CD14-positive monocyte (primary cell): ENCODE measurements at regions not wholly inside any gene's neighbourhood (a gene's known extent, or its start where the extent isn't known, plus 50 kb on each side); places are given as distances from the start of the nearest gene placed in this dataset.

ENCODE experiments used
- DNase-seq, 3 donors: peaks; one replicate each; pipeline ENCODE4 v3.0.0-alpha.2; 2011 to 2022
- H2AFZ ChIP-seq: 2 replicates; pipeline ENCODE4 v1.6.0; 2012; ENCODE audit warnings: mild to moderate bottlenecking, low read depth, low read length, inconsistent platforms; ENCODE audit not compliant: insufficient read depth, poor library complexity, severe bottlenecking
- H3K27ac ChIP-seq, 2 donors: 1 replicate in 1 of 2; 2 replicates in 1 of 2; pipeline ENCODE4 v1.5.1; 2012 to 2013; ENCODE audit warnings: low read length in 2 of 2, control low read depth in 1 of 2, inconsistent platforms in 1 of 2, low read depth in 1 of 2, mild to moderate bottlenecking in 1 of 2
- H3K27me3 ChIP-seq, 2 donors: one replicate each; pipeline versions ENCODE4 v1.6.0 to v1.6.1; 2011 to 2013; ENCODE audit warnings: low read length in 2 of 2; ENCODE audit not compliant: control insufficient read depth in 2 of 2, insufficient read depth in 2 of 2
- H3K36me3 ChIP-seq, 2 donors: replicated peaks in 1 of 2; 1 replicate in 1 of 2; 2 replicates in 1 of 2; pipeline versions ENCODE4 v1.5.1 to v1.6.1; 2012 to 2013; ENCODE audit warnings: low read length in 2 of 2, control low read depth in 1 of 2, inconsistent platforms in 1 of 2, mild to moderate bottlenecking in 1 of 2; ENCODE audit not compliant: insufficient read depth in 2 of 2, control insufficient read depth in 1 of 2
- H3K4me1 ChIP-seq, 2 donors: 1 replicate in 1 of 2; 2 replicates in 1 of 2; pipeline versions ENCODE4 v1.5.1 to v1.6.1; 2012 to 2013; ENCODE audit warnings: low read length in 2 of 2, control low read depth in 1 of 2, inconsistent platforms in 1 of 2, mild to moderate bottlenecking in 1 of 2, moderate library complexity in 1 of 2; ENCODE audit not compliant: insufficient read depth in 2 of 2, control insufficient read depth in 1 of 2
- H3K4me2 ChIP-seq: replicated peaks from 2 replicates; pipeline ENCODE3; 2012; ENCODE audit warnings: low read length, moderate library complexity, mild to moderate bottlenecking; ENCODE audit not compliant: poor library complexity, severe bottlenecking; ENCODE audit errors: extremely low read depth
- H3K4me3 ChIP-seq, 3 experiments: fragments of 200-600 bp in 1 of 3; sonication (generic) in 1 of 3; replicated peaks in 1 of 3; 1 replicate in 2 of 3; 2 replicates in 1 of 3; pipeline ENCODE4 v1.5.1; 2011 to 2013; ENCODE audit warnings: low read length in 3 of 3, mild to moderate bottlenecking in 3 of 3, control low read depth in 2 of 3, low read depth in 2 of 3, inconsistent platforms in 1 of 3, moderate library complexity in 1 of 3
- H3K79me2 ChIP-seq: 2 replicates; pipeline ENCODE4 v1.6.0; 2012; ENCODE audit warnings: mild to moderate bottlenecking, control low read depth, inconsistent platforms, low read length, moderate library complexity; ENCODE audit not compliant: insufficient read depth
- H3K9ac ChIP-seq: 2 replicates; pipeline ENCODE4 v1.6.0; 2017; ENCODE audit warnings: low read length, mild to moderate bottlenecking; ENCODE audit not compliant: insufficient read depth, poor library complexity, severe bottlenecking
- H3K9me3 ChIP-seq, 2 donors: replicated peaks in 1 of 2; 1 replicate in 1 of 2; 2 replicates in 1 of 2; pipeline versions ENCODE4 v1.5.1 to v1.6.1; 2012 to 2013; ENCODE audit warnings: low read length in 2 of 2, control low read depth in 1 of 2; ENCODE audit not compliant: control insufficient read depth in 1 of 2, insufficient read depth in 1 of 2
- H4K20me1 ChIP-seq: 2 replicates; pipeline ENCODE4 v1.6.0; 2012; ENCODE audit warnings: mild to moderate bottlenecking, low read length, control low read depth, moderate library complexity; ENCODE audit not compliant: insufficient read depth
- H3K27ac Mint-ChIP-seq, 7 donors: one replicate each; pipeline ENCODE4 v1.8.0; 2020; ENCODE audit warnings: mild to moderate bottlenecking in 7 of 7, mixed read lengths in 7 of 7, moderate library complexity in 6 of 7, inconsistent platforms in 2 of 7
- H3K27me3 Mint-ChIP-seq, 3 donors: one replicate each; pipeline ENCODE4 v1.8.0; 2021 to 2022; ENCODE audit warnings: low read depth in 3 of 3, mild to moderate bottlenecking in 3 of 3, mixed read lengths in 3 of 3, moderate library complexity in 3 of 3, inconsistent platforms in 1 of 3
- H3K36me3 Mint-ChIP-seq, 2 donors: one replicate each; pipeline ENCODE4 v1.8.0; 2020; ENCODE audit warnings: mixed read lengths in 2 of 2, inconsistent platforms in 1 of 2, mild to moderate bottlenecking in 1 of 2
- H3K4me1 Mint-ChIP-seq: one replicate; pipeline ENCODE4 v1.8.0; 2020; ENCODE audit warnings: mild to moderate bottlenecking, mixed read lengths
- H3K4me3 Mint-ChIP-seq, 2 donors: one replicate each; pipeline ENCODE4 v1.8.0; 2020; ENCODE audit warnings: mild to moderate bottlenecking in 2 of 2, mixed read lengths in 2 of 2, moderate library complexity in 1 of 2
- H3K9me3 Mint-ChIP-seq, 7 donors: one replicate each; pipeline ENCODE4 v1.8.0; 2020 to 2022; ENCODE audit warnings: mixed read lengths in 7 of 7, mild to moderate bottlenecking in 6 of 7, moderate library complexity in 6 of 7, inconsistent platforms in 2 of 7
- WGBS: methylation state at CpG from one replicate; pipeline ENCODE4 v1.1.5; 2013; ENCODE audit warnings: missing lambda C conversion rate; ENCODE audit not compliant: insufficient coverage; 5-methylcytosine and 5-hydroxymethylcytosine counted together
- intact Hi-C, 2 donors: fragments of 100-400 bp; cut with micrococcal nuclease; formaldehyde crosslinking; loops; one replicate each; pipeline versions ENCODE4 v1.15.0 to v1.15.1; 2023
- TF ChIP-seq, protein P1 (sequence below): fragments of 200-600 bp; IDR thresholded peaks from one replicate; pipeline ENCODE4 v1.8.0; 2022; ENCODE audit warnings: antibody characterized with exemption, mild to moderate bottlenecking

DNA sequence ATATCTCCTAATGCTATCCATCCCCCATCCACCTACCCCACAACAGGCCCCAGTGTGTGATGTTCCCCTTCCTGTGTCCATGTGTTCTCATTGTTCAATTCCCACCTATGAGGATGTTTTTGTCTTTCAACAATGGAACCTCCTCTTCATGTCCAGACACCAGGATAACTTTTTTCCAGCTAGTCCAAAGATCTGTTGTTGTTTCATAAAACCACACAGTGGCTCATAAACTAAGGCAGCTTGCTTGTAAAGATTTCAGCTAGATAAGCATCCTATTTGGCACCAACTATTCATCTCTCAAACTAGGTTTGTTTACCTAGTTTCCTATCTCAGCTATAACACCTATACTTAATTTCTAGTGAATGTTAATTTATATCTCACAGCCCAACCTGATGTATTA, 937.7 kb downstream of the TRIB2 start:
- H3K9ac ChIP-seq, result no peak overlapping the region
- TF ChIP-seq, protein P1, sequence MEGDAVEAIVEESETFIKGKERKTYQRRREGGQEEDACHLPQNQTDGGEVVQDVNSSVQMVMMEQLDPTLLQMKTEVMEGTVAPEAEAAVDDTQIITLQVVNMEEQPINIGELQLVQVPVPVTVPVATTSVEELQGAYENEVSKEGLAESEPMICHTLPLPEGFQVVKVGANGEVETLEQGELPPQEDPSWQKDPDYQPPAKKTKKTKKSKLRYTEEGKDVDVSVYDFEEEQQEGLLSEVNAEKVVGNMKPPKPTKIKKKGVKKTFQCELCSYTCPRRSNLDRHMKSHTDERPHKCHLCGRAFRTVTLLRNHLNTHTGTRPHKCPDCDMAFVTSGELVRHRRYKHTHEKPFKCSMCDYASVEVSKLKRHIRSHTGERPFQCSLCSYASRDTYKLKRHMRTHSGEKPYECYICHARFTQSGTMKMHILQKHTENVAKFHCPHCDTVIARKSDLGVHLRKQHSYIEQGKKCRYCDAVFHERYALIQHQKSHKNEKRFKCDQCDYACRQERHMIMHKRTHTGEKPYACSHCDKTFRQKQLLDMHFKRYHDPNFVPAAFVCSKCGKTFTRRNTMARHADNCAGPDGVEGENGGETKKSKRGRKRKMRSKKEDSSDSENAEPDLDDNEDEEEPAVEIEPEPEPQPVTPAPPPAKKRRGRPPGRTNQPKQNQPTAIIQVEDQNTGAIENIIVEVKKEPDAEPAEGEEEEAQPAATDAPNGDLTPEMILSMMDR, result no peak
- DNase-seq, result no peak

DNA sequence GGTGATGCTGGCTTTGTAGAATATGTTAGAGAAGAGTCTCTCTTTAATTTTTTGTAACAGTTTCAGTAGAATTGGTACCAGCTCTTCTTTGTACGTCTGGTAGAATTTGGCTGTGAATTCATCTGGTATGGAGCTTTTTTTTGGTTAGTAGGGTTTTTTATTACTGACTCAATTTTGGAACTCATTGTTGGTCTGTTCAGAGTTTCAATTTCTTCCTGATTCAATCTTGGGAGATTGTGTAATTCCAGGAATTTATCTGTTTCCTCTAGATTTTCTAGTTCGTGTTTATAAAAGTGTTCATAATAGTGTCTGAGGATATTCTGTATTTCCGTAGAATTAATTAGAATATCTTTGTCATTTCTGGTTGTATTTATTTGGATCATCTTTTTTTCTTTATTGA, 943.5 kb downstream of the TRIB2 start:
- intact Hi-C loops, result no loop called here

More for the DNA sequence above, 937.7 kb downstream of the TRIB2 start:
- Mint-ChIP-seq H3K4me1 (no peaks in the 10 kb centered on the region), H3K9me3 (peaks cover 2 to 11% (median 5%) of the 10 kb centered on the region in 7 donors), H3K36me3 (no peaks in the 10 kb centered on the region), H3K27me3 (peaks cover 0 to 1% (median 0%) of the 10 kb centered on the region in 3 donors), H3K27ac (no peak overlapping the region), H3K4me3 (no peak overlapping the region)
- Histone ChIP-seq H3K79me2 (no peaks in the 10 kb centered on the region), H3K27ac (no peak overlapping the region), H3K4me3 (no peak overlapping the region), H3K4me2 (no peak overlapping the region), H3K9me3 (peaks cover 1 to 14% of the 10 kb centered on the region in 2 donors), H2AFZ (no peak overlapping the region), H3K36me3 (no peaks in the 10 kb centered on the region), H4K20me1 (no peaks in the 10 kb centered on the region), H3K27me3 (no peaks in the 10 kb centered on the region), H3K4me1 (no peaks in the 10 kb centered on the region)
- intact Hi-C loops, result no loop called here

More for the DNA sequence above, 943.5 kb downstream of the TRIB2 start:
- no peaks in the 10 kb centered on the region for H3K36me3 Mint-ChIP-seq
- no peak overlapping the region for H3K4me2 ChIP-seq
- TF ChIP-seq, protein P1, result no peak
- no peaks in the 10 kb centered on the region for H3K4me1 ChIP-seq
- no peaks in the 10 kb centered on the region for H3K27me3 ChIP-seq
- peaks cover 0 to 4% of the 10 kb centered on the region in 2 donors for H3K9me3 ChIP-seq
- H3K4me3 Mint-ChIP-seq, result no peak overlapping the region
- H3K27me3 Mint-ChIP-seq, result no peaks in the 10 kb centered on the region
- H3K79me2 ChIP-seq, result no peaks in the 10 kb centered on the region
- H3K27ac Mint-ChIP-seq, result no peak overlapping the region
- 89% methylated on average over 1 of the region's 3 CpGs for WGBS
- no peaks in the 10 kb centered on the region for H4K20me1 ChIP-seq
- H3K9me3 Mint-ChIP-seq, result peaks cover 0 to 10% (median 2%) of the 10 kb centered on the region in 7 donors
- no peak overlapping the region for H2AFZ ChIP-seq
- no peaks in the 10 kb centered on the region for H3K36me3 ChIP-seq
- no peak overlapping the region for H3K27ac ChIP-seq
- H3K4me1 Mint-ChIP-seq, result no peaks in the 10 kb centered on the region
- DNase-seq, result no peak
- no peak overlapping the region for H3K4me3 ChIP-seq
- H3K9ac ChIP-seq, result no peak overlapping the region
